Lung (tissue), 11 donors: ENCODE measurements at regions not wholly inside any gene's neighbourhood (a gene's known extent, or its start where the extent isn't known, plus 50 kb on each side); places are given as distances from the start of the nearest gene placed in this dataset.

Experiments used
- ATAC-seq: fragments of 200-7000 bp; cut with Tn5 transposase; one replicate; pipeline ENCODE4 v1.9.1; 2020; ENCODE audit warnings: moderate number of reproducible peaks; ENCODE audit not compliant: insufficient read depth, low FRiP score
- DNase-seq, 3 donors: peaks; one replicate each; pipeline ENCODE4 v3.0.0-alpha.2; 2013 to 2017
- H3K27ac ChIP-seq, 2 donors: one replicate each; pipeline ENCODE4 v1.5.1; 2013; ENCODE audit warnings: mild to moderate bottlenecking in 2 of 2, moderate library complexity in 2 of 2, control low read depth in 1 of 2, inconsistent platforms in 1 of 2, low read depth in 1 of 2, low read length in 1 of 2
- H3K27me3 ChIP-seq, 3 donors: one replicate each; pipeline ENCODE4 v1.5.1; 2013; ENCODE audit warnings: low read length in 2 of 3; ENCODE audit not compliant: control insufficient read depth in 3 of 3, insufficient read depth in 3 of 3
- H3K36me3 ChIP-seq, 4 donors: one replicate each; pipeline ENCODE4 v1.5.1; 2013; ENCODE audit warnings: low read length in 4 of 4, mild to moderate bottlenecking in 1 of 4, moderate library complexity in 1 of 4; ENCODE audit not compliant: control insufficient read depth in 4 of 4, insufficient read depth in 4 of 4
- H3K4me1 ChIP-seq, 5 donors: one replicate each; pipeline ENCODE4 v1.5.1; 2013; ENCODE audit warnings: low read length in 5 of 5, mild to moderate bottlenecking in 2 of 5, moderate library complexity in 1 of 5; ENCODE audit not compliant: control insufficient read depth in 5 of 5, insufficient read depth in 5 of 5
- H3K4me3 ChIP-seq: one replicate; pipeline ENCODE4 v1.5.1; 2013; ENCODE audit warnings: mild to moderate bottlenecking, control low read depth, moderate library complexity
- H3K9ac ChIP-seq, 2 donors: one replicate each; pipeline ENCODE4 v1.5.1; 2013; ENCODE audit warnings: low read length in 2 of 2, control low read depth in 1 of 2; ENCODE audit not compliant: insufficient read depth in 1 of 2
- H3K9me3 ChIP-seq, 4 donors: one replicate each; pipeline ENCODE4 v1.5.1; 2013; ENCODE audit warnings: low read length in 3 of 4, mild to moderate bottlenecking in 1 of 4, moderate library complexity in 1 of 4; ENCODE audit not compliant: control insufficient read depth in 4 of 4, insufficient read depth in 3 of 4
- WGBS, 2 donors: extraction: QIAGEN DNeasy Blood & Tissue Kit; methylation state at CpG; one replicate each; pipeline ENCODE4 v1.1.7; 2013; 5-methylcytosine and 5-hydroxymethylcytosine counted together
- TF ChIP-seq, protein P1 (sequence below): IDR thresholded peaks from 2 replicates; pipeline ENCODE4 v1.5.1; 2012; ENCODE audit warnings: mild to moderate bottlenecking; ENCODE audit errors: control extremely low read depth, extremely low read depth
- donor health status: control.
- donor health status: control.
- donor health status: Bipolar disorder and iron deficiency.
- donor health status: healthy.
- donor health status: DM: yes; HTN: yes; CAD: no.

DNA sequence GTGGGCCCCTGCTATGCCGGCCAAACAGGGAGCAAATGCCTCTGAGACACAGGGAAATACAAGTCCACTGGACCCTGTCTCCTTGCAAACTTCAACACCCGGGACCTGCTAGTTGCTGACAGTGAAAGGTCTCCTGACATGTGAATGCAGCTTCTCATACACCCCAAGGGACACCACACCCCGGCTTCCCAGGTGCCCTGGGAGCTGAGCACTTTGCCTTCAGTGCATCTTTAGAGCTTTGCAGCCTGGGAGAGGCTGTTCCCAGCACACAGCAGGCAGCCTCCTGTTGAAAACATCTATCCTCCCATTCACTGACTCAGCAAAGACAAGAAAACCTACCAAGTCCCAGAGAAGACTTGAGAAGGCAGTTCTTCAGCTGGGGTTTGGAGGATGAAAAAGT is 143.4 kb downstream of the COL6A3 start:
- WGBS, 2 donors = 81 to 87% methylated on average over 3 of the region's 3 CpGs
- Histone ChIP-seq H3K27ac (no peak overlapping the region), H3K4me1 (peaks cover 0 to 16% (median 0%) of the 10 kb centered on the region in 5 donors), H3K36me3 (no peaks in the 10 kb centered on the region), H3K27me3 (no peaks in the 10 kb centered on the region), H3K4me3 (no peak overlapping the region), H3K9me3 (no peaks in the 10 kb centered on the region), H3K9ac (no peak overlapping the region)
- TF ChIP-seq, protein P1, sequence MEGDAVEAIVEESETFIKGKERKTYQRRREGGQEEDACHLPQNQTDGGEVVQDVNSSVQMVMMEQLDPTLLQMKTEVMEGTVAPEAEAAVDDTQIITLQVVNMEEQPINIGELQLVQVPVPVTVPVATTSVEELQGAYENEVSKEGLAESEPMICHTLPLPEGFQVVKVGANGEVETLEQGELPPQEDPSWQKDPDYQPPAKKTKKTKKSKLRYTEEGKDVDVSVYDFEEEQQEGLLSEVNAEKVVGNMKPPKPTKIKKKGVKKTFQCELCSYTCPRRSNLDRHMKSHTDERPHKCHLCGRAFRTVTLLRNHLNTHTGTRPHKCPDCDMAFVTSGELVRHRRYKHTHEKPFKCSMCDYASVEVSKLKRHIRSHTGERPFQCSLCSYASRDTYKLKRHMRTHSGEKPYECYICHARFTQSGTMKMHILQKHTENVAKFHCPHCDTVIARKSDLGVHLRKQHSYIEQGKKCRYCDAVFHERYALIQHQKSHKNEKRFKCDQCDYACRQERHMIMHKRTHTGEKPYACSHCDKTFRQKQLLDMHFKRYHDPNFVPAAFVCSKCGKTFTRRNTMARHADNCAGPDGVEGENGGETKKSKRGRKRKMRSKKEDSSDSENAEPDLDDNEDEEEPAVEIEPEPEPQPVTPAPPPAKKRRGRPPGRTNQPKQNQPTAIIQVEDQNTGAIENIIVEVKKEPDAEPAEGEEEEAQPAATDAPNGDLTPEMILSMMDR = no peak
- no peak for DNase-seq
- no peak for ATAC-seq

DNA sequence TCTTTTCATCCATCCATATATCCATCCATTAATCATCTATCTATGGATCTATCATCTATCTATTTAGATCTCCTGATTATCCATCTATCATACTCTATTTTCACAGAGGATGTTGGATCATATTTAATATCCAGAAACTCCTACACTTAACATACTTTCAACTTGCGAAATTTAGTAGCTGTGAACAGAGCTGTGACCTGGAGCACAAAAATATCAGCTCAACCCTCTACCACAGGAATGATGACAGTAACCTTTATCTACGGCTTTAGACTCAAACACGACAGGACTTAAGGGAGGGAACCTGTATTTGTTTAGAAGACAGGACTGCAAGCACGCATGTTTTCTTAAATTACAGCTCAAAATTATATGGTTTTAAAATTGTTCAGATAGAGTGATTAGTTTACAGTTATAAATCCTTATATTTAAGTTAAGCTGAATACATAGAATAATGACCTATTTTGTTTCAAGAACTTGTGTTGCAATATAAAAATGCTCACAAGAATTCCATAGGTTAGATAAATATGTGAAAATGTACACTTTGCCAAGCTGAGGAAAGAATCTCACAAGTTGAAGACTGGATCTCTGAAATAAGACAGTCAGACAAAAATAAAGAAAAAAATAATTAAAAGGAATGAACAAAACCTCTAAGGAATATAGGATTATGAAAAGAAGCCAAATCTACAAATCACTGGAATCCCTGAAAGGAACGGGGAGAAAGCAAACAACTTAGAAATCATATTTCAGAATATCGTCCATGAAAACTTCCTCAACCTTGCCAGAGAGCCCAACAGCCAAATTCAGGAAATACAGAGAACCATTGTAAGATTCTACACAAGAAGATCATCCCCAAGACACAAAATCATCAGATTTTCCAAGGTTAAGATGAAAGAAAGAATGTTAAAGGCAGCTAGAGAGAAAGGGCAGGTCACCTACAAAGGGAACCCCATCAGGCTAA is 142.0 kb downstream of the COL6A3 start:
- Histone ChIP-seq H3K36me3 (no peaks in the 10 kb centered on the region), H3K9ac (no peak overlapping the region), H3K27me3 (no peaks in the 10 kb centered on the region), H3K4me1 (peaks cover 0 to 16% (median 0%) of the 10 kb centered on the region in 5 donors), H3K27ac (no peak overlapping the region), H3K4me3 (no peak overlapping the region), H3K9me3 (no peaks in the 10 kb centered on the region)
- ATAC-seq (no peak), DNase-seq (no peak)
- TF ChIP-seq, protein P1 = no peak
- 83 to 87% methylated on average over 6 of the region's 6 CpGs for WGBS, 2 donors
